Gastrocnemius medialis (tissue), 4 donors: ENCODE measurements at regions not wholly inside any gene's neighbourhood (a gene's known extent, or its start where the extent isn't known, plus 50 kb on each side); places are given as distances from the start of the nearest gene placed in this dataset.

Experiments used
- ATAC-seq, 2 donors: fragments of 150-250 bp; one replicate each; pipeline ENCODE4 v1.9.1; 2016
- DNase-seq, 2 donors: peaks; one replicate each; pipeline ENCODE4 v3.0.0-alpha.2; 2019
- H3K27ac ChIP-seq, 4 donors: fragments of 200-600 bp; sonication (generic); 1 replicate in 1 of 4; 2 replicates in 3 of 4; pipeline ENCODE4 v1.5.1; 2016 to 2018; ENCODE audit warnings: mild to moderate bottlenecking in 2 of 4, moderate library complexity in 1 of 4
- H3K27me3 ChIP-seq, 3 donors: fragments of 200-600 bp; sonication (generic) in 2 of 3; 1 replicate in 1 of 3; 2 replicates in 2 of 3; pipeline versions ENCODE4 v1.5.1 to v1.6.0; 2016 to 2019; ENCODE audit warnings: mild to moderate bottlenecking in 1 of 3, moderate library complexity in 1 of 3
- H3K36me3 ChIP-seq, 2 donors: fragments of 200-600 bp; sonication (generic) in 1 of 2; one replicate each; pipeline ENCODE4 v1.5.1; 2017 to 2018
- H3K4me1 ChIP-seq, 2 donors: fragments of 200-600 bp; sonication (generic) in 1 of 2; one replicate each; pipeline ENCODE4 v1.5.1; 2016 to 2017; ENCODE audit warnings: mild to moderate bottlenecking in 2 of 2
- H3K4me3 ChIP-seq, 4 donors: fragments of 200-600 bp; sonication (generic) in 3 of 4; 1 replicate in 1 of 4; 2 replicates in 3 of 4; pipeline ENCODE4 v1.5.1; 2016 to 2019; ENCODE audit warnings: mild to moderate bottlenecking in 2 of 4
- H3K9me3 ChIP-seq, 3 donors: fragments of 200-600 bp; sonication (generic) in 2 of 3; 1 replicate in 1 of 3; 2 replicates in 2 of 3; pipeline ENCODE4 v1.5.1; 2016 to 2019
- CTCF ChIP-seq, 5 experiments: fragments of 450-650 bp in 3 of 5; fragments of 200-600 bp in 2 of 5; sonication (generic) in 2 of 5; IDR thresholded peaks in 4 of 5; conservative IDR thresholded peaks in 1 of 5; 1 replicate in 4 of 5; 2 replicates in 1 of 5; pipeline ENCODE4 v1.5.1; 2016 to 2019; ENCODE audit warnings: antibody characterized with exemption in 5 of 5, mild to moderate bottlenecking in 3 of 5, moderate library complexity in 3 of 5
- POLR2A ChIP-seq, 2 donors: fragments of 450-650 bp; IDR thresholded peaks; one replicate each; pipeline ENCODE4 v1.6.1; 2017; ENCODE audit warnings: antibody characterized with exemption in 2 of 2, mild to moderate bottlenecking in 2 of 2, moderate library complexity in 2 of 2
- in situ Hi-C, 4 donors: fragments of 200-750 bp; cut with MboI; loops; one replicate each; pipeline versions ENCODE4 v1.15.0 to v1.8.0; 2017; ENCODE audit warnings: low sequenced_read_pairs in 4 of 4
- intact Hi-C: fragments of 100-400 bp; cut with DNase I; formaldehyde crosslinking; loops from one replicate; pipeline ENCODE4 v1.15.1; 2023; ENCODE audit warnings: low total_unique reads

GRCh38 chr7:38327637-38328036, 54.2 kb upstream of the TARP start:
- Histone ChIP-seq H3K36me3 (no peaks in the 10 kb centered on the region), H3K27ac (no peak overlapping the region), H3K9me3 (no peaks in the 10 kb centered on the region), H3K4me3 (no peak overlapping the region), H3K27me3 (no peaks in the 10 kb centered on the region), H3K4me1 (no peaks in the 10 kb centered on the region)
- DNase-seq (no peak), ATAC-seq (no peak)
- TF ChIP-seq POLR2A (IDR thresholded peaks at IDR 0.05) (no peak), CTCF (IDR thresholded peaks at IDR 0.05 in 4 of 5, conservative IDR thresholded peaks at IDR 0.05 in 1 of 5) (no peak)
- in situ Hi-C loops = loop anchor here in 2 of 4 donors (25.0 kb wide), 2 partner anchors 215 to 415 kb away; partner anchors contain the start of genes EPDR1 (in 1 of the 2) and SFRP4 (in 1 of the 2)
- intact Hi-C loops = no loop called here
